ENCODE measurements at regions not wholly inside any gene's neighbourhood (a gene's known extent, or its start where the extent isn't known, plus 50 kb on each side); places are given as distances from the start of the nearest gene placed in this dataset.

DNA sequence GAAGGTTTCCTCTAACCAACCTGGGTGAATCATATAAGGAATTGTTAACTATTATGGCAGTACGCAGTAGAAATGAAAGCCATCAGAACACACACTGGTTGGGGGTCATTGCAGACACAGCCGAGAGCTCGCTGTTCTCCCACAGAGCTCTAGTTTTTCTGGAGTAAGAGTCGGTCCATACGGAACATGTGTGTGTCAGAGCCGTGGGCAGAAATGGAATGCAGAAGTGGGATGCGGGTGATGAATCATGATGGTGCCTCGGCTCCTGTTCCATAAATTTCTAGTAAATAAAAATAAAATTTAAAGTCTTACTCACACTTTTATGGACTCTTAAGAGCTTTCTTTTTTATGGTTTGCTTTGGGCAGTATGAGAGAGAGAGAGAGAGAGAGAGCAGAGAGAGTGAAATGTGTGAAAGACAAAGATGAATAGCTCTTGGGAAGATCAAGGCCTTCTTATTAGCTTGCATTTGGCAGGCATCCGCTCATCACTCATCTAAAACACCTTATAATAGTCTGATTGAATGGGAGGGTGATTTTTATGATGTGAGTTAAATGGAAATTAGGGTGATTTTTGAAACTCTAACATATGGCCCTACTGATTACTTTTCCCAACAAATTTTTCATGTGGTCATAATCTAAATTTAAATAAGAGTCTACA is 98.8 kb upstream of the PFKP start:
- DNase-seq (ENCODE audit: low read depth), result peak; percentile 77
- no peak overlapping the region for H3K4me3 ChIP-seq (ENCODE audit: low read length)
- TF ChIP-seq CTCF (conservative IDR thresholded peaks at IDR 0.05; ENCODE audit: low read length), result no peak

GRCh38 chr10:2966134-2966533 is 101.2 kb upstream of the PFKP start:
- TF ChIP-seq CTCF (conservative IDR thresholded peaks at IDR 0.05; ENCODE audit: low read length), result no peak
- DNase-seq (ENCODE audit: low read depth), result no peak

GRCh38 chr10:2964632-2965296 is 102.6 kb upstream of the PFKP start:
- TF ChIP-seq CTCF (conservative IDR thresholded peaks at IDR 0.05; ENCODE audit: low read length), result no peak
- no peak for DNase-seq (ENCODE audit: low read depth)
- H3K4me3 ChIP-seq (ENCODE audit: low read length), result no peak overlapping the region

More at GRCh38 chr10:2966134-2966533, 101.2 kb upstream of the PFKP start:
- H3K4me3 ChIP-seq (ENCODE audit: low read length), result no peak overlapping the region

- no peak for TF ChIP-seq CTCF (conservative IDR thresholded peaks at IDR 0.05; ENCODE audit: low read length)
- no peak for DNase-seq (ENCODE audit: low read depth)
- H3K4me3 ChIP-seq (ENCODE audit: low read length), result no peak overlapping the region
Observed at GRCh38 chr10:2963889-2964631, 103.3 kb upstream of the PFKP start.

GRCh38 chr10:2962194-2962593 is 105.2 kb upstream of the PFKP start:
- no peak for TF ChIP-seq CTCF (conservative IDR thresholded peaks at IDR 0.05; ENCODE audit: low read length)
- no peak overlapping the region for H3K4me3 ChIP-seq (ENCODE audit: low read length)
- no peak for DNase-seq (ENCODE audit: low read depth)

- no peak for DNase-seq (ENCODE audit: low read depth)
- TF ChIP-seq CTCF (conservative IDR thresholded peaks at IDR 0.05; ENCODE audit: low read length), result no peak
- no peak overlapping the region for H3K4me3 ChIP-seq (ENCODE audit: low read length)
Observed at GRCh38 chr10:2958659-2959058, 108.7 kb upstream of the PFKP start.

Measured in AG10803 (cell line).